Activated T-helper 17 cell treated with anti-CD3 and anti-CD28 coated beads, Interleukin-2, amount 50 U/mL, for 72 hours (primary cell): ENCODE measurements at regions not wholly inside any gene's neighbourhood (a gene's known extent, or its start where the extent isn't known, plus 50 kb on each side); places are given as distances from the start of the nearest gene placed in this dataset.

Experiments used
- ATAC-seq: fragments of 150-1000 bp; cut with Tn5 transposase; replicated peaks from 2 replicates; pipeline ENCODE4 v1.10.0; 2021; ENCODE audit warnings: mild to moderate bottlenecking, moderate library complexity
- H3K27ac Mint-ChIP-seq: one replicate; pipeline ENCODE4 v1.8.0; 2022; ENCODE audit warnings: mixed read lengths
- H3K27me3 Mint-ChIP-seq: one replicate; pipeline ENCODE4 v1.8.0; 2022; ENCODE audit warnings: mixed read lengths
- H3K36me3 Mint-ChIP-seq: one replicate; pipeline ENCODE4 v1.8.0; 2022; ENCODE audit warnings: low read depth, mild to moderate bottlenecking, mixed read lengths
- H3K4me1 Mint-ChIP-seq: one replicate; pipeline ENCODE4 v1.8.0; 2022; ENCODE audit warnings: mixed read lengths
- H3K4me3 Mint-ChIP-seq: one replicate; pipeline ENCODE4 v1.8.0; 2022; ENCODE audit warnings: mild to moderate bottlenecking, mixed read lengths
- H3K9me3 Mint-ChIP-seq: one replicate; pipeline ENCODE4 v1.8.0; 2022; ENCODE audit warnings: mixed read lengths

GRCh38 chr7:46155367-46155766 is 234.3 kb upstream of the IGFBP3 start:
- H3K4me1 Mint-ChIP-seq: no peaks in the 10 kb centered on the region
- no peak overlapping the region for H3K4me3 Mint-ChIP-seq
- H3K36me3 Mint-ChIP-seq: no peaks in the 10 kb centered on the region
- H3K27me3 Mint-ChIP-seq: no peaks in the 10 kb centered on the region
- no peak overlapping the region for H3K27ac Mint-ChIP-seq
- no peaks in the 10 kb centered on the region for H3K9me3 Mint-ChIP-seq
- no peak for ATAC-seq

GRCh38 chr7:46153951-46154787 is 233.1 kb upstream of the IGFBP3 start:
- H3K4me1 Mint-ChIP-seq: no peaks in the 10 kb centered on the region
- no peak overlapping the region for H3K27ac Mint-ChIP-seq
- no peaks in the 10 kb centered on the region for H3K36me3 Mint-ChIP-seq
- peak; percentile 74 for ATAC-seq
- no peaks in the 10 kb centered on the region for H3K9me3 Mint-ChIP-seq
- H3K27me3 Mint-ChIP-seq: no peaks in the 10 kb centered on the region
- no peak overlapping the region for H3K4me3 Mint-ChIP-seq

DNA sequence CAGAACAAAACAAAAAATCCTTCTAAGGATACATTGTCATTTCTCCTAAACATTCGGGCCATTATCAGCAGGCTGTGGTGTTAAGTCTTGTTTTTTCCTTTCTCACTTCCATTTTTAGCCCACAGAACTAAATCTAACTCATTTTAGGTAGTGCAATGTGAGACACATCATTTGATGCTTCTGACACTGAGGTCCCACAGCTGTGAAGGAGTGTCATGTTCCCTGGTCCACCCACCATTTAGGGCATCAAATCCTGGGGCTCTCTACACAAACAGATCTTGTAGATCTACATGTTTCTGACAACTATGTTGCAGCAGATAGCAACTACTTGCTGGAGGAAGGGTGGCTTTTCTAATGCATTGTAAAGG is 232.5 kb upstream of the IGFBP3 start:
- Mint-ChIP-seq H3K27me3 (no peaks in the 10 kb centered on the region), H3K36me3 (no peaks in the 10 kb centered on the region), H3K27ac (no peak overlapping the region), H3K4me3 (no peak overlapping the region), H3K9me3 (no peaks in the 10 kb centered on the region), H3K4me1 (no peaks in the 10 kb centered on the region)
- ATAC-seq: peak; percentile 40

GRCh38 chr7:46152696-46153095 is 231.6 kb upstream of the IGFBP3 start:
- no peak overlapping the region for H3K4me3 Mint-ChIP-seq
- no peaks in the 10 kb centered on the region for H3K27me3 Mint-ChIP-seq
- H3K4me1 Mint-ChIP-seq: no peaks in the 10 kb centered on the region
- H3K36me3 Mint-ChIP-seq: no peaks in the 10 kb centered on the region
- H3K27ac Mint-ChIP-seq: no peak overlapping the region
- no peak for ATAC-seq
- no peaks in the 10 kb centered on the region for H3K9me3 Mint-ChIP-seq

DNA sequence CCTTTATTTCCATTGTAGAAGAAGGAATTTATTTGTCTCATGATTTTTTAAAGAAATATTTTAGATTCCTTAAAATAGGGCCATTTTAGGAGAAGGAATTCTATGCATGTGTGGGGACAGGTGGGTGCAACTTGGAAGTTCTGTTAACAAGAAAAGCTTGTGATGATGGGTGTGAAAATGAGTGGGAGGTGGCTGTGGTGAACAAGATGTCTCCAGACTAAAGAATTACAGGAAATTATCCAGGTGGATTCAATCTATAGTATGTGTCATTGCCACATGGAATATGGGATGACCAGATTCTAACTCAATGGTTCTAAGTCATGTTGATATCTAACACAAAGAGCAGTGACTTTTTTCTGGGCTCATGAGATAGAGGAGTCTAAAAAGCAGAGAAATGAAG is 229.6 kb upstream of the IGFBP3 start:
- H3K36me3 Mint-ChIP-seq: no peaks in the 10 kb centered on the region
- no peak for ATAC-seq
- H3K4me3 Mint-ChIP-seq: no peak overlapping the region
- H3K27me3 Mint-ChIP-seq: no peaks in the 10 kb centered on the region
- no peak overlapping the region for H3K27ac Mint-ChIP-seq
- H3K9me3 Mint-ChIP-seq: no peaks in the 10 kb centered on the region
- no peaks in the 10 kb centered on the region for H3K4me1 Mint-ChIP-seq

- ATAC-seq: no peak
- H3K4me1 Mint-ChIP-seq: no peaks in the 10 kb centered on the region
- H3K4me3 Mint-ChIP-seq: no peak overlapping the region
- no peaks in the 10 kb centered on the region for H3K9me3 Mint-ChIP-seq
- no peak overlapping the region for H3K27ac Mint-ChIP-seq
- H3K27me3 Mint-ChIP-seq: no peaks in the 10 kb centered on the region
- no peaks in the 10 kb centered on the region for H3K36me3 Mint-ChIP-seq
These were observed 229.1 kb upstream of the IGFBP3 start for GRCh38 chr7:46150202-46150601.

DNA sequence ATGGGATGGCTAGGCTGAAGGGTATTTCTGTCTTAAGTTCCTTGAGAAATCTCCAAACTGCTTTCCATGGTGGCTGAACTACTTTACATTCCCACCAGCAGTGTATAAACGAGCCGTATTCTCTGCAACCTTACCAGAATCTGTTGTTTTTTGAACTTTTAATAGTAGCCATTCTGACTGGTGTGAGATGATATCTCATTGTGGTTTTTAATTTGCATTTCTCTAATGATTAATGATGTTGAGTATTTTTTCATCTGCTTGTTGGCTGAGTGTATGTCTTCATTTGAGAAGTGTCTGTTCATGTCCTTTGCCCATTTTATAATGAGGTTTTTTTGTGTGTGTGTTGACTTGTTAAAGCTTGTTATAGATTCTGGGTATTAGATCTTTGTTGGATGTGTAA is 226.8 kb upstream of the IGFBP3 start:
- Mint-ChIP-seq H3K9me3 (peaks cover 4% of the 10 kb centered on the region), H3K4me1 (no peaks in the 10 kb centered on the region), H3K4me3 (no peak overlapping the region), H3K27me3 (no peaks in the 10 kb centered on the region), H3K36me3 (no peaks in the 10 kb centered on the region), H3K27ac (no peak overlapping the region)
- ATAC-seq: no peak

GRCh38 chr7:46146454-46147255 is 225.6 kb upstream of the IGFBP3 start:
- Mint-ChIP-seq H3K36me3 (no peaks in the 10 kb centered on the region), H3K4me1 (no peaks in the 10 kb centered on the region), H3K9me3 (peaks cover 4% of the 10 kb centered on the region), H3K27ac (no peak overlapping the region), H3K4me3 (no peak overlapping the region), H3K27me3 (no peaks in the 10 kb centered on the region)
- ATAC-seq: no peak

DNA sequence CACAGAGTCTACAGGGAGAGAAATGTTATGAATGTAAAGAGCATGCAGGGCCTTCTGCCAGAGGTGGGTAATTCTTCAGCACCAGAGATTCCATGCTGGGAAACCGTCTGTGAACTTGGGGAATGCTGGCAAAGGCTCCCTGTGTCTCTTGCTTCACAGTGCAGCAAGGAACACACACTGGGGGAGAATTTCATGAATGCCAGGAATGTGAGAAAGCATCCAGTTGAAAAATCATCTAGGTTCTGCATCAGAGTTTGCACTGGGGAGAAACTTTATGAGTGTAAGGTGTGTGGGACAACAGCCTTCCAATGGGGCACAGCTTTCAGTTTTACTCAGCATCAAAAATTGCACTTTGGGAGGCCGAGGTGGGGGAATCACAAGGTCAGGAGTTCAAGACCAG is 224.3 kb upstream of the IGFBP3 start:
- ATAC-seq: no peak
- Mint-ChIP-seq H3K4me1 (no peaks in the 10 kb centered on the region), H3K9me3 (peaks cover 4% of the 10 kb centered on the region), H3K36me3 (no peaks in the 10 kb centered on the region), H3K4me3 (no peak overlapping the region), H3K27ac (no peak overlapping the region), H3K27me3 (no peaks in the 10 kb centered on the region)

DNA sequence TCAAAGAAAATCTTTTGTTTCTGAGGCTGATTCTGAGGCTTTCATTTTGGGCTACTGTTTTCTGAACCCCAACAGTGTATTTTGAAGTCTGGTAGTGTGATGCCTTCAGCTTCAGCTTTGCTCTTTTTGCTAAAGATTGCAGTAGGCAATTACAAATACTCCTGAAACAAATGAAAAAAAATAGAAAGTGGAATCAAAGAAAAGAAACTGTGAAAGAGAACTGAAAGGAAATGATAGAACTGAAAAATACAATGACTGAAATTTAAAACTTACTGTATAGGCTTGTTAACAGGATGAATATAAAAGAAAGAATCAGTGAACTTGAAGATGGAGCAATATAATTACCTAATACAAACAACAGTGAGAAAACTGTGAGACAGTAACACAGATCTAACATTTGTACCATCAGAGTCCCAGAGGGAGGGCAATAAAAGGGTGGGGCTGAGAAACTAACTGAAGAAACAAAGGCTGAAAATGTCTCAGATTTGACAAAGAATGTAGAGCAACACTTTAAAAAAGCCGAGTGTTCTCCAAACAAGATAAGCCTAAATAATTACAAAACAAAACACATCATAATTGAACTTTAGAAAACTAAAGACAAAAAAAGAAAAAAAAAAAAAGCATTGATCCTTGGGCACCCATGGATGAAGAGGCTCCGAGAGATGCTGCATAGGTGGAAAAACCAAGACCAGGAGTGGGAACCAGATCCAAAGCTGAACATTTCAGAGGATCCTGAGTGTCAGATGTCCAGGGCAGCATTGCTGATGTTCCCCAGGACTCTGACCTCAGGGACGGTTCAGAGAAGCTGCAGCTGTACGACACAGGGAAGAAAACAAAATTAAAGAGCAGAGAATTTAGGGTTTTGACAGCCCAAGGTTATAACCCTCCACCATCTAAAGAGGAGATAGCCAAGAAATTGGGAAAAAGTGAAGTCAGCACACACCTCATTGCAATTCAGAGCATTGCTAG is 223.2 kb upstream of the IGFBP3 start:
- Mint-ChIP-seq H3K36me3 (no peaks in the 10 kb centered on the region), H3K4me1 (no peaks in the 10 kb centered on the region), H3K9me3 (peaks cover 4% of the 10 kb centered on the region), H3K27ac (no peak overlapping the region), H3K4me3 (no peak overlapping the region), H3K27me3 (no peaks in the 10 kb centered on the region)
- ATAC-seq: no peak

- H3K27ac Mint-ChIP-seq: no peak overlapping the region
- H3K9me3 Mint-ChIP-seq: peaks cover 4% of the 10 kb centered on the region
- no peaks in the 10 kb centered on the region for H3K27me3 Mint-ChIP-seq
- H3K4me1 Mint-ChIP-seq: no peaks in the 10 kb centered on the region
- no peak overlapping the region for H3K4me3 Mint-ChIP-seq
- no peaks in the 10 kb centered on the region for H3K36me3 Mint-ChIP-seq
- ATAC-seq: no peak
These were observed 222.3 kb upstream of the IGFBP3 start for GRCh38 chr7:46143421-46143820.

DNA sequence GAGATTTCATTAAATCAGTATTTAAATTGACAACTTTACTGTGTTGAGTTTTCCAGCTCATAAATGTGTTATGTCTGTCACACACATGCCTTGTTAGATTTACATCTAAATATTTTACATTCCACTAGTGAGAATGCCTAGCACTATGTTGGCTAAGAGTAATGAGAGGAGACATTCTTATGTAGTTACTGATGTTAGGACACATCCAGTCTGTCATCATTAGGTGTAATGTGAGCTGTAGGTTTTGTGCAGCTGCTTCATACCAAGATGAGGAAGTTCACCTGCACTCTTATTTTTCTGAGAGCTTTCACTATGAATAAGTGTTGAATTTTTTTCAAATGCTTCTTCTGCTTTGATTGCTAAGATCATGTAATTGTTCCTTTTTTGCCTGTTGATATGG is 218.0 kb upstream of the IGFBP3 start:
- Mint-ChIP-seq H3K4me3 (no peak overlapping the region), H3K4me1 (no peaks in the 10 kb centered on the region), H3K36me3 (no peaks in the 10 kb centered on the region), H3K27me3 (no peaks in the 10 kb centered on the region), H3K9me3 (no peaks in the 10 kb centered on the region), H3K27ac (no peak overlapping the region)
- ATAC-seq: no peak

- H3K27me3 Mint-ChIP-seq: no peaks in the 10 kb centered on the region
- ATAC-seq: no peak
- H3K27ac Mint-ChIP-seq: no peak overlapping the region
- no peaks in the 10 kb centered on the region for H3K36me3 Mint-ChIP-seq
- no peak overlapping the region for H3K4me3 Mint-ChIP-seq
- H3K9me3 Mint-ChIP-seq: no peaks in the 10 kb centered on the region
- H3K4me1 Mint-ChIP-seq: no peaks in the 10 kb centered on the region
These were observed 216.7 kb upstream of the IGFBP3 start for GRCh38 chr7:46137725-46138124.

DNA sequence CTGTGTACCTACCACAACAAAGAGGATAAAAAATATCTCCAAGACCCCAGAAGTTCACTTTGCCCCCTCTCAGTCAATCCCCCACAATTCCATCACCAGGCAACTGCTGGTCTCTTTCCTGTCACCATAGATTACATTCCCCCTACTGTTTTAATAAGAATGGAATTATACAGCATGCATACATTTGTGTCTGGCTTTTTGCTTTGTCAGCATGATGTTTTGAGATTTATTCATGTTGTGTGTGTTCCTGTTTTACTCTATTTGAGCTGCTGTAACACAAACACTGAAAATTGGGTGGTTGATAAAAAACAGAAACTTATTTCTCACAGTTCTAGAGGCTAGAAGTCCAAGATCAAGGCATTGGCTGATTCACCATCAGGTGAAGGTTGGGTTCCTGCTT is 214.5 kb upstream of the IGFBP3 start:
- Mint-ChIP-seq H3K27ac (no peak overlapping the region), H3K27me3 (no peaks in the 10 kb centered on the region), H3K4me3 (no peak overlapping the region), H3K36me3 (no peaks in the 10 kb centered on the region), H3K4me1 (no peaks in the 10 kb centered on the region), H3K9me3 (peaks cover 7% of the 10 kb centered on the region)
- ATAC-seq: no peak
